B cell (primary cell): ENCODE measurements at regions not wholly inside any gene's neighbourhood (a gene's known extent, or its start where the extent isn't known, plus 50 kb on each side); places are given as distances from the start of the nearest gene placed in this dataset.

Experiments
- ATAC-seq: fragments of 200-7000 bp; cut with Tn5 transposase; one replicate; pipeline ENCODE4 v1.10.0; 2021; ENCODE audit warnings: low read depth, mild to moderate bottlenecking, moderate number of reproducible peaks, moderate library complexity
- CTCF ChIA-PET: fragments of 350-600 bp; sonication (Branson Sonifier 250); formaldehyde crosslinking; loops from one replicate; lab custom pipeline; 2021; ENCODE audit warnings: antibody characterized with exemption, inconsistent platforms; lab: Charles Lee
- POLR2A ChIA-PET: fragments of 350-600 bp; sonication (Branson Sonifier 250); formaldehyde crosslinking; loops from one replicate; lab custom pipeline; 2021; ENCODE audit warnings: antibody characterized with exemption; lab: Charles Lee
- DNase-seq: peaks from one replicate; pipeline ENCODE4 v3.0.0; 2013
- H2AFZ ChIP-seq: 2 replicates; pipeline ENCODE4 v1.6.1; 2012; ENCODE audit warnings: mild to moderate bottlenecking, low read depth, low read length; ENCODE audit not compliant: insufficient read depth, poor library complexity, severe bottlenecking
- H3K27ac ChIP-seq, 2 donors: 1 replicate in 1 of 2; 2 replicates in 1 of 2; pipeline ENCODE4 v1.5.1; 2012 to 2013; ENCODE audit warnings: low read length in 2 of 2, mild to moderate bottlenecking in 2 of 2, moderate library complexity in 1 of 2
- H3K27me3 ChIP-seq, 4 experiments: fragments of 200-600 bp in 1 of 4; sonication (generic) in 1 of 4; replicated peaks in 1 of 4; 1 replicate in 2 of 4; 2 replicates in 2 of 4; pipeline versions ENCODE4 v1.6.1 to v1.7.0; 2013 to 2016; ENCODE audit warnings: low read length in 3 of 4, mild to moderate bottlenecking in 2 of 4, mixed read lengths in 1 of 4, moderate library complexity in 1 of 4; ENCODE audit not compliant: insufficient read depth in 4 of 4, control insufficient read depth in 3 of 4; ENCODE audit errors: control extremely low read depth in 1 of 4
- H3K36me3 ChIP-seq, 2 experiments: replicated peaks in 1 of 2; 1 replicate in 1 of 2; 2 replicates in 1 of 2; pipeline versions ENCODE4 v1.6.1 to v1.7.1; 2013; ENCODE audit warnings: low read length in 1 of 2; ENCODE audit not compliant: insufficient read depth in 2 of 2, control insufficient read depth in 1 of 2; ENCODE audit errors: control extremely low read depth in 1 of 2, extremely low read depth in 1 of 2
- H3K4me1 ChIP-seq, 2 donors: fragments of 200-600 bp in 1 of 2; sonication (generic) in 1 of 2; 1 replicate in 1 of 2; 2 replicates in 1 of 2; pipeline versions ENCODE4 v1.5.1 to v1.6.1; 2013 to 2017; ENCODE audit warnings: low read length in 2 of 2; ENCODE audit not compliant: control insufficient read depth in 2 of 2, insufficient read depth in 2 of 2
- H3K4me2 ChIP-seq: replicated peaks from 2 replicates; pipeline ENCODE3; 2012; ENCODE audit warnings: mild to moderate bottlenecking, low read depth, low read length; ENCODE audit not compliant: poor library complexity, severe bottlenecking
- H3K4me3 ChIP-seq, 5 experiments: fragments of 200-600 bp in 1 of 5; sonication (generic) in 1 of 5; 1 replicate in 3 of 5; 2 replicates in 2 of 5; pipeline versions ENCODE4 v1.5.1 to v1.7.0; 2011 to 2016; ENCODE audit warnings: low read length in 4 of 5, mild to moderate bottlenecking in 4 of 5, low read depth in 2 of 5, control low read depth in 1 of 5, moderate library complexity in 1 of 5; ENCODE audit not compliant: insufficient read depth in 1 of 5; ENCODE audit errors: control extremely low read depth in 1 of 5, extremely low read depth in 1 of 5
- H3K79me2 ChIP-seq: fragments of 200-600 bp; sonication (generic); one replicate; pipeline ENCODE4 v1.6.0; 2016; ENCODE audit warnings: low read length; ENCODE audit not compliant: control insufficient read depth, insufficient read depth
- H3K9ac ChIP-seq: fragments of 200-600 bp; sonication (generic); 2 replicates; pipeline ENCODE4 v1.6.1; 2017; ENCODE audit warnings: mild to moderate bottlenecking, low read length, moderate library complexity
- H3K9me3 ChIP-seq, 3 donors: one replicate each; pipeline versions ENCODE4 v1.6.1 to v1.7.1; 2013; ENCODE audit warnings: low read length in 2 of 3; ENCODE audit not compliant: control insufficient read depth in 2 of 3, insufficient read depth in 1 of 3; ENCODE audit errors: control extremely low read depth in 1 of 3
- H4K20me1 ChIP-seq: 2 replicates; pipeline ENCODE4 v1.6.0; 2012; ENCODE audit warnings: mild to moderate bottlenecking, low read length; ENCODE audit not compliant: insufficient read depth, control insufficient read depth, poor library complexity, severe bottlenecking
- H3K27ac Mint-ChIP-seq: one replicate; pipeline ENCODE4 v1.8.0; 2021; ENCODE audit warnings: mixed read lengths
- H3K27me3 Mint-ChIP-seq: one replicate; pipeline ENCODE4 v1.8.0; 2021; ENCODE audit warnings: mixed read lengths
- H3K4me1 Mint-ChIP-seq: one replicate; pipeline ENCODE4 v1.8.0; 2021; ENCODE audit warnings: mixed read lengths
- H3K4me3 Mint-ChIP-seq: one replicate; pipeline ENCODE4 v1.8.0; 2021; ENCODE audit warnings: mixed read lengths
- H3K9me3 Mint-ChIP-seq: one replicate; pipeline ENCODE4 v1.8.0; 2022; ENCODE audit warnings: mixed read lengths; ENCODE audit not compliant: insufficient read depth
- EZH2 ChIP-seq: IDR thresholded peaks from 2 replicates; pipeline ENCODE4 v1.6.1; 2012; ENCODE audit warnings: borderline replicate concordance, low read depth, mild to moderate bottlenecking, moderate library complexity, low read length; ENCODE audit not compliant: insufficient read depth, poor library complexity, severe bottlenecking
- WGBS: methylation state at CpG from one replicate; pipeline ENCODE4 v1.1.5; 2013; ENCODE audit warnings: missing lambda C conversion rate; ENCODE audit not compliant: insufficient coverage; 5-methylcytosine and 5-hydroxymethylcytosine counted together
- intact Hi-C: fragments of 100-400 bp; cut with micrococcal nuclease; formaldehyde crosslinking; loops from one replicate; pipeline ENCODE4 v1.10.0; 2022
- TF ChIP-seq, protein P1 (sequence below): fragments of 200-600 bp; IDR thresholded peaks from one replicate; pipeline ENCODE4 v1.8.0; 2022; ENCODE audit warnings: antibody characterized with exemption, mild to moderate bottlenecking

GRCh38 chr15:66981771-66982170 lies 83.6 kb upstream of the SMAD3 start:
- Histone ChIP-seq H3K4me2 (no peak overlapping the region), H3K9ac (no peak overlapping the region), H3K79me2 (no peaks in the 10 kb centered on the region), H3K4me3 (no peak overlapping the region), H3K36me3 (no peaks in the 10 kb centered on the region), H3K27ac (no peak overlapping the region), H3K9me3 (peaks cover 0 to 3% (median 0%) of the 10 kb centered on the region in 3 donors), H3K27me3 (peaks cover 0 to 12% (median 4%) of the 10 kb centered on the region in 4 experiments), H2AFZ (no peak overlapping the region), H4K20me1 (no peaks in the 10 kb centered on the region), H3K4me1 (no peaks in the 10 kb centered on the region)
- intact Hi-C loops: no loop called here
- Mint-ChIP-seq H3K4me1 (peaks cover 5% of the 10 kb centered on the region), H3K4me3 (no peak overlapping the region), H3K27me3 (peaks cover 38% of the 10 kb centered on the region), H3K27ac (no peak overlapping the region), H3K9me3 (no peaks in the 10 kb centered on the region)
- POLR2A ChIA-PET: no interaction called here
- 96% methylated on average over 3 of the region's 6 CpGs for WGBS
- TF ChIP-seq, protein P1, sequence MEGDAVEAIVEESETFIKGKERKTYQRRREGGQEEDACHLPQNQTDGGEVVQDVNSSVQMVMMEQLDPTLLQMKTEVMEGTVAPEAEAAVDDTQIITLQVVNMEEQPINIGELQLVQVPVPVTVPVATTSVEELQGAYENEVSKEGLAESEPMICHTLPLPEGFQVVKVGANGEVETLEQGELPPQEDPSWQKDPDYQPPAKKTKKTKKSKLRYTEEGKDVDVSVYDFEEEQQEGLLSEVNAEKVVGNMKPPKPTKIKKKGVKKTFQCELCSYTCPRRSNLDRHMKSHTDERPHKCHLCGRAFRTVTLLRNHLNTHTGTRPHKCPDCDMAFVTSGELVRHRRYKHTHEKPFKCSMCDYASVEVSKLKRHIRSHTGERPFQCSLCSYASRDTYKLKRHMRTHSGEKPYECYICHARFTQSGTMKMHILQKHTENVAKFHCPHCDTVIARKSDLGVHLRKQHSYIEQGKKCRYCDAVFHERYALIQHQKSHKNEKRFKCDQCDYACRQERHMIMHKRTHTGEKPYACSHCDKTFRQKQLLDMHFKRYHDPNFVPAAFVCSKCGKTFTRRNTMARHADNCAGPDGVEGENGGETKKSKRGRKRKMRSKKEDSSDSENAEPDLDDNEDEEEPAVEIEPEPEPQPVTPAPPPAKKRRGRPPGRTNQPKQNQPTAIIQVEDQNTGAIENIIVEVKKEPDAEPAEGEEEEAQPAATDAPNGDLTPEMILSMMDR: no peak
- no peak for TF ChIP-seq EZH2
- CTCF ChIA-PET: no interaction called here
- DNase-seq (no peak), ATAC-seq (no peak)

GRCh38 chr15:66982250-66982649 lies 83.2 kb upstream of the SMAD3 start:
- Mint-ChIP-seq H3K4me1 (peaks cover 5% of the 10 kb centered on the region), H3K9me3 (no peaks in the 10 kb centered on the region), H3K27ac (no peak overlapping the region), H3K27me3 (peaks cover 33% of the 10 kb centered on the region), H3K4me3 (no peak overlapping the region)
- H3K79me2 ChIP-seq: no peaks in the 10 kb centered on the region
- 100% methylated on average over 2 of the region's 4 CpGs for WGBS
- CTCF ChIA-PET: no interaction called here
- peaks cover 0 to 12% (median 5%) of the 10 kb centered on the region in 4 experiments for H3K27me3 ChIP-seq
- peaks cover 0 to 5% (median 0%) of the 10 kb centered on the region in 3 donors for H3K9me3 ChIP-seq
- DNase-seq (no peak), ATAC-seq (no peak)
- no peaks in the 10 kb centered on the region for H4K20me1 ChIP-seq
- intact Hi-C loops: no loop called here
- H3K4me2 ChIP-seq: no peak overlapping the region
- no peaks in the 10 kb centered on the region for H3K4me1 ChIP-seq
- H3K27ac ChIP-seq: no peak overlapping the region
- POLR2A ChIA-PET: no interaction called here
- H2AFZ ChIP-seq: no peak overlapping the region
- no peak overlapping the region for H3K9ac ChIP-seq
- TF ChIP-seq, protein P1: no peak
- no peak for TF ChIP-seq EZH2
- no peaks in the 10 kb centered on the region for H3K36me3 ChIP-seq
- H3K4me3 ChIP-seq: no peak overlapping the region
